ENCODE measurements at regions not wholly inside any gene's neighbourhood (a gene's known extent, or its start where the extent isn't known, plus 50 kb on each side); places are given as distances from the start of the nearest gene placed in this dataset.

- TF ChIP-seq CTCF (conservative IDR thresholded peaks at IDR 0.05; ENCODE audit: low read depth, low read length) (no peak), EZH2 (IDR thresholded peaks at IDR 0.05; ENCODE audit: borderline replicate concordance, low read depth, low read length, poor library complexity, severe bottlenecking) (no peak)
These were observed 209.7 kb downstream of the C11orf91 start for GRCh38 chr11:33490842-33491370.

Measured in A673 (cell line).